ENCODE measurements at regions not wholly inside any gene's neighbourhood (a gene's known extent, or its start where the extent isn't known, plus 50 kb on each side); places are given as distances from the start of the nearest gene placed in this dataset.

- Histone ChIP-seq H3K9me3 (ENCODE audit: insufficient read depth, low read depth, low read length) (no peaks in the 10 kb centered on the region), H3K4me3 (ENCODE audit: insufficient read depth, low read depth, low read length) (no peak overlapping the region)
- no peak for FAIRE-seq
These were observed 67.4 kb downstream of the PLK2 start for GRCh38 chr5:58392496-58392895.

GRCh38 chr5:58383448-58383847 is 76.4 kb downstream of the PLK2 start:
- TF ChIP-seq EZH2 (IDR thresholded peaks at IDR 0.05; ENCODE audit: insufficient read depth, low read length) (no peak), CTCF (IDR thresholded peaks at IDR 0.05; ENCODE audit: insufficient read depth, low read depth, low read length) (no peak)
- Histone ChIP-seq H3K9ac (ENCODE audit: low read length) (no peak overlapping the region), H3K4me1 (ENCODE audit: insufficient read depth, low read length) (no peaks in the 10 kb centered on the region), H3K27me3 (ENCODE audit: insufficient read depth, low read length) (no peaks in the 10 kb centered on the region), H4K20me1 (ENCODE audit: insufficient read depth, low read length) (no peaks in the 10 kb centered on the region), H2AFZ (ENCODE audit: low read depth, low read length) (no peak overlapping the region), H3K36me3 (ENCODE audit: insufficient read depth, low read length) (no peaks in the 10 kb centered on the region), H3K9me3 (ENCODE audit: insufficient read depth, low read depth, low read length) (no peaks in the 10 kb centered on the region), H3K79me2 (ENCODE audit: insufficient read depth, low read length) (no peaks in the 10 kb centered on the region), H3K27ac (ENCODE audit: low read depth, low read length) (no peak overlapping the region), H3K4me3 (ENCODE audit: insufficient read depth, low read depth, low read length) (no peak overlapping the region), H3K4me2 (ENCODE audit: low read length) (no peak overlapping the region)
- no peaks in the 10 kb centered on the region for H3K27me3 Mint-ChIP-seq (ENCODE audit: low read depth, unreplicated experiment)
- DNase-seq (ENCODE audit: low read depth) (no peak), FAIRE-seq (no peak)
- peaks cover 9% of the 10 kb centered on the region for H3K9me3 Mint-ChIP-seq (ENCODE audit: unreplicated experiment)
- no peaks in the 10 kb centered on the region for H3K36me3 Mint-ChIP-seq (ENCODE audit: low read depth, unreplicated experiment)
- H3K4me1 Mint-ChIP-seq (ENCODE audit: low read depth, unreplicated experiment) = no peaks in the 10 kb centered on the region
- no peak overlapping the region for H3K27ac Mint-ChIP-seq (ENCODE audit: unreplicated experiment)
- H3K4me3 Mint-ChIP-seq (ENCODE audit: unreplicated experiment) = no peak overlapping the region

More at GRCh38 chr5:58392496-58392895, 67.4 kb downstream of the PLK2 start:
- no peak for DNase-seq (ENCODE audit: low read depth)
- H3K27ac ChIP-seq (ENCODE audit: low read depth, low read length) = no peak overlapping the region
- Mint-ChIP-seq H3K27ac (ENCODE audit: unreplicated experiment) (no peak overlapping the region), H3K27me3 (ENCODE audit: low read depth, unreplicated experiment) (no peaks in the 10 kb centered on the region), H3K9me3 (ENCODE audit: unreplicated experiment) (peaks cover 9% of the 10 kb centered on the region), H3K36me3 (ENCODE audit: low read depth, unreplicated experiment) (no peaks in the 10 kb centered on the region), H3K4me3 (ENCODE audit: unreplicated experiment) (no peak overlapping the region), H3K4me1 (ENCODE audit: low read depth, unreplicated experiment) (no peaks in the 10 kb centered on the region)
- no peaks in the 10 kb centered on the region for H3K36me3 ChIP-seq (ENCODE audit: insufficient read depth, low read length)
- no peak for TF ChIP-seq EZH2 (IDR thresholded peaks at IDR 0.05; ENCODE audit: insufficient read depth, low read length)
- no peak for TF ChIP-seq CTCF (IDR thresholded peaks at IDR 0.05; ENCODE audit: insufficient read depth, low read depth, low read length)
- no peaks in the 10 kb centered on the region for H3K27me3 ChIP-seq (ENCODE audit: insufficient read depth, low read length)
- H2AFZ ChIP-seq (ENCODE audit: low read depth, low read length) = no peak overlapping the region
- no peak overlapping the region for H3K4me2 ChIP-seq (ENCODE audit: low read length)
- no peaks in the 10 kb centered on the region for H3K79me2 ChIP-seq (ENCODE audit: insufficient read depth, low read length)
- H3K9ac ChIP-seq (ENCODE audit: low read length) = no peak overlapping the region
- H4K20me1 ChIP-seq (ENCODE audit: insufficient read depth, low read length) = no peaks in the 10 kb centered on the region
- no peaks in the 10 kb centered on the region for H3K4me1 ChIP-seq (ENCODE audit: insufficient read depth, low read length)

GRCh38 chr5:58382131-58382534 is 77.8 kb downstream of the PLK2 start:
- TF ChIP-seq CTCF (IDR thresholded peaks at IDR 0.05; ENCODE audit: insufficient read depth, low read depth, low read length) (no peak), EZH2 (IDR thresholded peaks at IDR 0.05; ENCODE audit: insufficient read depth, low read length) (no peak)
- Histone ChIP-seq H2AFZ (ENCODE audit: low read depth, low read length) (no peak overlapping the region), H3K9me3 (ENCODE audit: insufficient read depth, low read depth, low read length) (no peaks in the 10 kb centered on the region), H3K9ac (ENCODE audit: low read length) (no peak overlapping the region), H3K4me2 (ENCODE audit: low read length) (no peak overlapping the region), H3K4me1 (ENCODE audit: insufficient read depth, low read length) (no peaks in the 10 kb centered on the region), H3K79me2 (ENCODE audit: insufficient read depth, low read length) (no peaks in the 10 kb centered on the region), H4K20me1 (ENCODE audit: insufficient read depth, low read length) (no peaks in the 10 kb centered on the region), H3K36me3 (ENCODE audit: insufficient read depth, low read length) (no peaks in the 10 kb centered on the region), H3K4me3 (ENCODE audit: insufficient read depth, low read depth, low read length) (no peak overlapping the region), H3K27ac (ENCODE audit: low read depth, low read length) (no peak overlapping the region), H3K27me3 (ENCODE audit: insufficient read depth, low read length) (no peaks in the 10 kb centered on the region)
- peaks cover 12% of the 10 kb centered on the region for H3K9me3 Mint-ChIP-seq (ENCODE audit: unreplicated experiment)
- DNase-seq (ENCODE audit: low read depth) = no peak
- H3K4me3 Mint-ChIP-seq (ENCODE audit: unreplicated experiment) = no peak overlapping the region
- H3K27ac Mint-ChIP-seq (ENCODE audit: unreplicated experiment) = no peak overlapping the region
- H3K4me1 Mint-ChIP-seq (ENCODE audit: low read depth, unreplicated experiment) = no peaks in the 10 kb centered on the region
- no peaks in the 10 kb centered on the region for H3K27me3 Mint-ChIP-seq (ENCODE audit: low read depth, unreplicated experiment)
- no peaks in the 10 kb centered on the region for H3K36me3 Mint-ChIP-seq (ENCODE audit: low read depth, unreplicated experiment)
- peak; percentile 5 for FAIRE-seq
